GM20000 (cell line): ENCODE measurements at regions not wholly inside any gene's neighbourhood (a gene's known extent, or its start where the extent isn't known, plus 50 kb on each side); places are given as distances from the start of the nearest gene placed in this dataset.

ENCODE experiments used
- DNase-seq: peaks from one replicate; pipeline ENCODE4 v3.0.0; 2012; ENCODE audit warnings: low spot score
- CTCF ChIP-seq: IDR thresholded peaks from 2 replicates; pipeline ENCODE4 v1.5.1; 2012; ENCODE audit warnings: mild to moderate bottlenecking, control low read depth; ENCODE audit errors: extremely low read depth, missing control alignments

GRCh38 chr21:25368531-25368930 is 238.8 kb downstream of the MRPL39 start:
- TF ChIP-seq CTCF: no peak

DNA sequence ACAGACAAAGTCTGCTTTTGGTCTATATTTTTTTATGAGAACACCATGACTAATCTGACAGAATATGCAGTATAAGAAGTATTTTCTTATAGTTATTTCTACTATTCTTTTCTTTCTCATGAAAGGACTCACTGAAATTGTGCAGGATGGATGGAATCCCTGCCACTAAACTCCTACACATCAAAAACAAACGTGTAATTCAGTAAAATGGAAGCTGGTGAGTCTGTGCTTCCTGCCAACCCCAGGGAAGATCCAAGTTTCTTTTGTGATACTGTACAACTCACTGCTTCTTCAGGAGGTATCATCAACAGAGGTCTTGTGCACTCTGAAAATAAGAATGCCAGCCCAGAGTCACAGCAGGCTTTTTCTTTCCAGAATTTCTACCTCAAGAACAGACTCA is 241.2 kb downstream of the MRPL39 start:
- no peak for TF ChIP-seq CTCF
- no peak for DNase-seq

More at GRCh38 chr21:25368531-25368930, 238.8 kb downstream of the MRPL39 start:
- DNase-seq: no peak

DNA sequence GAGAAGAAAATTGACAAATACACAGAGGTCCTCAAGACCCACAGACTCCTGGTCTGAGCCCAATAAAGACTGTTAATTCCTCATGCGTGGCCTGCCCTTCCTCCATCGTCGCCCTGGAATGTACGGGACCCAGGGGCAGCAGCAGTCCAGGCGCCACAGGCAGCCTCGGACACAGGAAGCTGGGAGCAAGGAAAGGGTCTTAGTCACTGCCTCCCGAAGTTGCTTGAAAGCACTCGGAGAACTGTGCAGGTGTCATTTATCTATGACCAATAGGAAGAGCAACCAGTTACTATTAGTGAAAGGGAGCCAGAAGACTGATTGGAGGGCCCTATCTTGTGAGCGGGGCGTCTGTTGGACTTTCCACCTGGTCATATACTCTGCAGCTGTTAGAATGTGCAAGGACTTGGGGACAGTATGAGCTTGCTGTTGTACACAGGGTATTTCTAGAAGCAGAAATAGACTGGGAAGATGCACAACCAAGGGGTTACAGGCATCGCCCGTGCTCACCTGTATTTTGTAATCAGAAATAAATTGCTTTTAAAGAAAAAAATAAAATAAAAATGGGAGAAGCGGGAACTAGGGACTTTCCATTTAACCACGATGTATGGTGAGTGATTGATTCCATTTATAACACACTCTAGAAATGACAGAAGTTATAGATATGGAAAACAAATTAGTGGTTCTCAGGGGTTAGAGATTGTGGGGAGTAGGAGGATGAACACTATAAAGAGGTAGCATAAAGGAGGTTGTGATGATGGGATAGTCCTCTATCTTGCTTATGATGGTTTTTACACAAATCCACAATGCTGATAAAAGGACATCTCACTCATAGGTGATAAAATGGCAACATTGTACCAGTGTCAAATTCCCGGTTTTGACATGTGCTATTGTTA is 244.7 kb downstream of the MRPL39 start:
- TF ChIP-seq CTCF: no peak

DNA sequence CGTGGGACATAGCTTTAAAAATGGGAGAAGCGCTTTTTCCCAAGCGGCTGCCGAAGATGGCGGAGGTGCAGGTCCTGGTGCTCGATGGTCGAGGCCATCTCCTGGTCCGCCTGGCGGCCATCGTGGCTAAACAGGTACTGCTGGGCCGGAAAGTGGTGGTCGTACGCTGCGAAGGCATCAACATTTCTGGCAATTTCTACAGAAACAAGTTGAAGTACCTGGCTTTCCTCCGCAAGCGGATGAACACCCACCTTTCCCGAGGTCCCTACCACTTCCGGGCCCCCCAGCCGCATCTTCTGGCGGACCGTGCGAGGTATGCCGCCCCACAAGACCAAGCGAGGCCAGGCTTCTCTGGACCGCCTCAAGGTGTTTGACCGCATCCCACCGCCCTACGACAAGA is 245.5 kb downstream of the MRPL39 start:
- no peak for TF ChIP-seq CTCF
- DNase-seq: no peak

More for the DNA sequence above, 244.7 kb downstream of the MRPL39 start:
- DNase-seq: no peak

DNA sequence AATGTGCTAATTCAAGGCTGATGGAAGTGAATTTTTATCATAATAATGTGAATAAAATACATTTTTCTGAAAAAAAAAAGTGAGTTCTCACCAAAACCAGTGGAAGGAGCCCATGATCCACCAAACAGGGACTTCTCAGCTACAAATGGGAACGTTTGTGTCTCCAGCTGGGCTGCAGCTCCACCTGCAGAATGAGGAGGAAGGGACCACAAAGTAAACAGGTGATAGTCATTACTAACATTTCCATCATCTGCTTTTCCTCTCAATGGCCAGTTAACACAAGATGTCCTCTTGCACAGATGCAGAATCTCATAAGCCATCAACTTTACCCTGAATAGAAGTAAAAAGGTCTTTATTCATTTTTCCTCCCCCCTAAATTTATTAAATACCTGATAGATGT is 246.2 kb downstream of the MRPL39 start:
- no peak for DNase-seq
- TF ChIP-seq CTCF: no peak

- peak; percentile 5 for TF ChIP-seq CTCF
- no peak for DNase-seq
Measured at GRCh38 chr21:25360593-25360992, 246.7 kb downstream of the MRPL39 start.

DNA sequence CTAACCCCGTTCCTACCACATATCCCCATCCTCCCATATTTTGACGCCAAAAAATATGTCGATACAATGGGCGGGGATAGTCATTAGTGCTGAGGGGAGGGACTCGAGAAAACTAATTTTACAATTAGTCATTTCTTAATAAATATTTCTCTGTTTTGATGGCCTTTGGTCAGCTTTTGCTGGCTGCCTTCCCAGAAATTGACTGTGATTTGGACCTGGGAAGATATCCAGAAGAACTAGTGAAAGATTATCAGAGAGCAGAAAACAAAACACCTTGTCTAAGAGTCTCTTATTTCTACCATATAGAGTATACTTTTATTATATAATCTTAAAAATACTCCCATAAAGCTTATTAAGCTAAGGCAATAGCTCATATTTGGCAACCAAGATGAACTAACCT is 247.6 kb downstream of the MRPL39 start:
- no peak for TF ChIP-seq CTCF
- DNase-seq: no peak
